Gastrocnemius medialis (tissue), 4 donors: ENCODE measurements at regions not wholly inside any gene's neighbourhood (a gene's known extent, or its start where the extent isn't known, plus 50 kb on each side); places are given as distances from the start of the nearest gene placed in this dataset.

Experiments
- ATAC-seq, 2 donors: fragments of 150-250 bp; one replicate each; pipeline ENCODE4 v1.9.1; 2016
- DNase-seq, 2 donors: peaks; one replicate each; pipeline ENCODE4 v3.0.0-alpha.2; 2019
- H3K27ac ChIP-seq, 4 donors: fragments of 200-600 bp; sonication (generic); 1 replicate in 1 of 4; 2 replicates in 3 of 4; pipeline ENCODE4 v1.5.1; 2016 to 2018; ENCODE audit warnings: mild to moderate bottlenecking in 2 of 4, moderate library complexity in 1 of 4
- H3K27me3 ChIP-seq, 3 donors: fragments of 200-600 bp; sonication (generic) in 2 of 3; 1 replicate in 1 of 3; 2 replicates in 2 of 3; pipeline versions ENCODE4 v1.5.1 to v1.6.0; 2016 to 2019; ENCODE audit warnings: mild to moderate bottlenecking in 1 of 3, moderate library complexity in 1 of 3
- H3K36me3 ChIP-seq, 2 donors: fragments of 200-600 bp; sonication (generic) in 1 of 2; one replicate each; pipeline ENCODE4 v1.5.1; 2017 to 2018
- H3K4me1 ChIP-seq, 2 donors: fragments of 200-600 bp; sonication (generic) in 1 of 2; one replicate each; pipeline ENCODE4 v1.5.1; 2016 to 2017; ENCODE audit warnings: mild to moderate bottlenecking in 2 of 2
- H3K4me3 ChIP-seq, 4 donors: fragments of 200-600 bp; sonication (generic) in 3 of 4; 1 replicate in 1 of 4; 2 replicates in 3 of 4; pipeline ENCODE4 v1.5.1; 2016 to 2019; ENCODE audit warnings: mild to moderate bottlenecking in 2 of 4
- H3K9me3 ChIP-seq, 3 donors: fragments of 200-600 bp; sonication (generic) in 2 of 3; 1 replicate in 1 of 3; 2 replicates in 2 of 3; pipeline ENCODE4 v1.5.1; 2016 to 2019
- CTCF ChIP-seq, 5 experiments: fragments of 450-650 bp in 3 of 5; fragments of 200-600 bp in 2 of 5; sonication (generic) in 2 of 5; IDR thresholded peaks in 4 of 5; conservative IDR thresholded peaks in 1 of 5; 1 replicate in 4 of 5; 2 replicates in 1 of 5; pipeline ENCODE4 v1.5.1; 2016 to 2019; ENCODE audit warnings: antibody characterized with exemption in 5 of 5, mild to moderate bottlenecking in 3 of 5, moderate library complexity in 3 of 5
- POLR2A ChIP-seq, 2 donors: fragments of 450-650 bp; IDR thresholded peaks; one replicate each; pipeline ENCODE4 v1.6.1; 2017; ENCODE audit warnings: antibody characterized with exemption in 2 of 2, mild to moderate bottlenecking in 2 of 2, moderate library complexity in 2 of 2
- in situ Hi-C, 4 donors: fragments of 200-750 bp; cut with MboI; loops; one replicate each; pipeline versions ENCODE4 v1.15.0 to v1.8.0; 2017; ENCODE audit warnings: low sequenced_read_pairs in 4 of 4
- intact Hi-C: fragments of 100-400 bp; cut with DNase I; formaldehyde crosslinking; loops from one replicate; pipeline ENCODE4 v1.15.1; 2023; ENCODE audit warnings: low total_unique reads

- no peak for ATAC-seq
- Histone ChIP-seq H3K4me1 (peaks cover 0 to 11% of the 10 kb centered on the region in 2 donors), H3K27me3 (no peaks in the 10 kb centered on the region), H3K4me3 (no peak overlapping the region), H3K27ac (no peak overlapping the region), H3K36me3 (no peaks in the 10 kb centered on the region), H3K9me3 (no peaks in the 10 kb centered on the region)
- intact Hi-C loops: no loop called here
- TF ChIP-seq CTCF (IDR thresholded peaks at IDR 0.05 in 4 of 5, conservative IDR thresholded peaks at IDR 0.05 in 1 of 5): no peak
- TF ChIP-seq POLR2A (IDR thresholded peaks at IDR 0.05): no peak
- in situ Hi-C loops: no loop called here
- no peak for DNase-seq
Measured at GRCh38 chr3:170637306-170637705, 51.4 kb upstream of the SLC7A14 start.

GRCh38 chr3:170636400-170636973 is 50.6 kb upstream of the SLC7A14 start:
- no peaks in the 10 kb centered on the region for H3K9me3 ChIP-seq
- no peak overlapping the region for H3K27ac ChIP-seq
- H3K36me3 ChIP-seq: no peaks in the 10 kb centered on the region
- intact Hi-C loops: no loop called here
- no peak for TF ChIP-seq CTCF (IDR thresholded peaks at IDR 0.05 in 4 of 5, conservative IDR thresholded peaks at IDR 0.05 in 1 of 5)
- no peak for TF ChIP-seq POLR2A (IDR thresholded peaks at IDR 0.05)
- in situ Hi-C loops: no loop called here
- ATAC-seq (no peak), DNase-seq (no peak)
- no peaks in the 10 kb centered on the region for H3K27me3 ChIP-seq
- no peak overlapping the region for H3K4me3 ChIP-seq
- peaks cover 0 to 3% of the 10 kb centered on the region in 2 donors for H3K4me1 ChIP-seq
